Neural cell (in vitro differentiated cells): ENCODE measurements at regions not wholly inside any gene's neighbourhood (a gene's known extent, or its start where the extent isn't known, plus 50 kb on each side); places are given as distances from the start of the nearest gene placed in this dataset.

Experiments
- EP300 ChIP-seq: fragments of 450-650 bp; conservative IDR thresholded peaks from 2 replicates; pipeline ENCODE4 v1.6.1; 2014; ENCODE audit warnings: antibody characterized with exemption, mild to moderate bottlenecking, moderate library complexity; ENCODE audit not compliant: poor library complexity, severe bottlenecking
- EZH2 ChIP-seq: fragments of 200-600, 300-800 bp; shearing (Covaris generic), sonication (generic); IDR thresholded peaks from 2 replicates; pipeline ENCODE4 v1.6.1; 2014; ENCODE audit warnings: antibody characterized with exemption, low read length, borderline replicate concordance, mild to moderate bottlenecking; ENCODE audit not compliant: insufficient read depth, poor library complexity, severe bottlenecking
- POLR2AphosphoS5 ChIP-seq: IDR thresholded peaks from 2 replicates; pipeline ENCODE4 v1.6.1; 2012
- RAD21 ChIP-seq: fragments of 450-650 bp; conservative IDR thresholded peaks from 2 replicates; pipeline ENCODE4 v1.6.1; 2014; ENCODE audit warnings: antibody characterized with exemption, mild to moderate bottlenecking, moderate library complexity
- SMC3 ChIP-seq: fragments of 450-650 bp; conservative IDR thresholded peaks from 2 replicates; pipeline ENCODE4 v1.6.1; 2014; ENCODE audit warnings: antibody characterized with exemption, mild to moderate bottlenecking, moderate library complexity; ENCODE audit not compliant: poor library complexity
- TAF1 ChIP-seq: IDR thresholded peaks from 2 replicates; pipeline ENCODE4 v1.6.1; 2012; ENCODE audit warnings: low read depth
- TF ChIP-seq, protein P1 (sequence below): fragments of 450-650 bp; IDR thresholded peaks from 2 replicates; pipeline ENCODE4 v1.5.1; 2014; ENCODE audit warnings: antibody characterized with exemption, mild to moderate bottlenecking, moderate library complexity; ENCODE audit not compliant: poor library complexity, severe bottlenecking
- TF ChIP-seq, protein P2 (sequence below): IDR thresholded peaks from 2 replicates; pipeline ENCODE4 v1.6.1; 2012; ENCODE audit warnings: borderline replicate concordance

DNA sequence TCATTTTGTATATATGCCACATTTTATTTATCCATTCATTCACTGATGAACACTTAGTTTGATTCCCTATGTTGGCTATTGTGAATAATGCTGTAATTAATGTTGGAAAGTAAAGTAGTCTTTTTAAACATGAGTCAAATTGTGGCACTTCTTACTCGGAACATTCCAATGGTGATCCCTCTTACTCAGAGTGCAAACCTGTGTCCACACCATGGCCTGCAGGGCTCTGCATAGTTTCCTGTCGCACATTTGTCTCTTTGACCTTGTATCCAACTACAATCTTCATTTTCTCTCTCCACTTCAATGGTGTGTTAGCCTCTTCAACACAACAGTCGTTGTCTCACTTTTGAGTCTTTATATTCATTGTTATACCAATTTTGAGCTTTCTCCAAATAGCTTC, 98.1 kb upstream of the PAPPA start:
- TF ChIP-seq RAD21 (no peak), POLR2AphosphoS5 (no peak), EZH2 (no peak), SMC3 (no peak), TAF1 (no peak), EP300 (no peak)
- TF ChIP-seq, protein P1, sequence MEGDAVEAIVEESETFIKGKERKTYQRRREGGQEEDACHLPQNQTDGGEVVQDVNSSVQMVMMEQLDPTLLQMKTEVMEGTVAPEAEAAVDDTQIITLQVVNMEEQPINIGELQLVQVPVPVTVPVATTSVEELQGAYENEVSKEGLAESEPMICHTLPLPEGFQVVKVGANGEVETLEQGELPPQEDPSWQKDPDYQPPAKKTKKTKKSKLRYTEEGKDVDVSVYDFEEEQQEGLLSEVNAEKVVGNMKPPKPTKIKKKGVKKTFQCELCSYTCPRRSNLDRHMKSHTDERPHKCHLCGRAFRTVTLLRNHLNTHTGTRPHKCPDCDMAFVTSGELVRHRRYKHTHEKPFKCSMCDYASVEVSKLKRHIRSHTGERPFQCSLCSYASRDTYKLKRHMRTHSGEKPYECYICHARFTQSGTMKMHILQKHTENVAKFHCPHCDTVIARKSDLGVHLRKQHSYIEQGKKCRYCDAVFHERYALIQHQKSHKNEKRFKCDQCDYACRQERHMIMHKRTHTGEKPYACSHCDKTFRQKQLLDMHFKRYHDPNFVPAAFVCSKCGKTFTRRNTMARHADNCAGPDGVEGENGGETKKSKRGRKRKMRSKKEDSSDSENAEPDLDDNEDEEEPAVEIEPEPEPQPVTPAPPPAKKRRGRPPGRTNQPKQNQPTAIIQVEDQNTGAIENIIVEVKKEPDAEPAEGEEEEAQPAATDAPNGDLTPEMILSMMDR = no peak
- TF ChIP-seq, protein P2, sequence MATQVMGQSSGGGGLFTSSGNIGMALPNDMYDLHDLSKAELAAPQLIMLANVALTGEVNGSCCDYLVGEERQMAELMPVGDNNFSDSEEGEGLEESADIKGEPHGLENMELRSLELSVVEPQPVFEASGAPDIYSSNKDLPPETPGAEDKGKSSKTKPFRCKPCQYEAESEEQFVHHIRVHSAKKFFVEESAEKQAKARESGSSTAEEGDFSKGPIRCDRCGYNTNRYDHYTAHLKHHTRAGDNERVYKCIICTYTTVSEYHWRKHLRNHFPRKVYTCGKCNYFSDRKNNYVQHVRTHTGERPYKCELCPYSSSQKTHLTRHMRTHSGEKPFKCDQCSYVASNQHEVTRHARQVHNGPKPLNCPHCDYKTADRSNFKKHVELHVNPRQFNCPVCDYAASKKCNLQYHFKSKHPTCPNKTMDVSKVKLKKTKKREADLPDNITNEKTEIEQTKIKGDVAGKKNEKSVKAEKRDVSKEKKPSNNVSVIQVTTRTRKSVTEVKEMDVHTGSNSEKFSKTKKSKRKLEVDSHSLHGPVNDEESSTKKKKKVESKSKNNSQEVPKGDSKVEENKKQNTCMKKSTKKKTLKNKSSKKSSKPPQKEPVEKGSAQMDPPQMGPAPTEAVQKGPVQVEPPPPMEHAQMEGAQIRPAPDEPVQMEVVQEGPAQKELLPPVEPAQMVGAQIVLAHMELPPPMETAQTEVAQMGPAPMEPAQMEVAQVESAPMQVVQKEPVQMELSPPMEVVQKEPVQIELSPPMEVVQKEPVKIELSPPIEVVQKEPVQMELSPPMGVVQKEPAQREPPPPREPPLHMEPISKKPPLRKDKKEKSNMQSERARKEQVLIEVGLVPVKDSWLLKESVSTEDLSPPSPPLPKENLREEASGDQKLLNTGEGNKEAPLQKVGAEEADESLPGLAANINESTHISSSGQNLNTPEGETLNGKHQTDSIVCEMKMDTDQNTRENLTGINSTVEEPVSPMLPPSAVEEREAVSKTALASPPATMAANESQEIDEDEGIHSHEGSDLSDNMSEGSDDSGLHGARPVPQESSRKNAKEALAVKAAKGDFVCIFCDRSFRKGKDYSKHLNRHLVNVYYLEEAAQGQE = no peak
